Activated CD8-positive, alpha-beta memory T cell treated with anti-CD3 and anti-CD28 coated beads, Interleukin-2, amount 10 ng/mL, durations not matched to agents 7 days and 5 days (primary cell): ENCODE measurements at regions not wholly inside any gene's neighbourhood (a gene's known extent, or its start where the extent isn't known, plus 50 kb on each side); places are given as distances from the start of the nearest gene placed in this dataset.

Experiments used
- ATAC-seq: fragments of 150-1000 bp; cut with Tn5 transposase; one replicate; pipeline ENCODE4 v1.10.0; 2021; ENCODE audit warnings: moderate library complexity
- CTCF ChIA-PET: fragments of 350-600 bp; sonication (Branson Sonifier 250); formaldehyde crosslinking; loops from one replicate; lab custom pipeline; 2021; ENCODE audit warnings: antibody characterized with exemption; lab: Charles Lee
- DNase-seq: peaks from one replicate; pipeline ENCODE4 v3.0.0-alpha.2; 2020
- H3K27ac Mint-ChIP-seq: one replicate; pipeline ENCODE4 v1.8.0; 2021; ENCODE audit warnings: mild to moderate bottlenecking, mixed read lengths
- H3K27me3 Mint-ChIP-seq: one replicate; pipeline ENCODE4 v1.8.0; 2021; ENCODE audit warnings: mixed read lengths
- H3K36me3 Mint-ChIP-seq: one replicate; pipeline ENCODE4 v1.8.0; 2021; ENCODE audit warnings: mild to moderate bottlenecking, mixed read lengths
- H3K4me1 Mint-ChIP-seq: one replicate; pipeline ENCODE4 v1.8.0; 2021; ENCODE audit warnings: mixed read lengths
- H3K4me3 Mint-ChIP-seq: one replicate; pipeline ENCODE4 v1.8.0; 2021; ENCODE audit warnings: mild to moderate bottlenecking, moderate library complexity, mixed read lengths
- H3K9me3 Mint-ChIP-seq: one replicate; pipeline ENCODE4 v1.8.0; 2022; ENCODE audit warnings: low read depth, mixed read lengths

GRCh38 chr11:11789735-11790369 is 51.9 kb upstream of the USP47 start:
- H3K4me1 Mint-ChIP-seq = peaks cover 12% of the 10 kb centered on the region
- no peak for DNase-seq

GRCh38 chr11:11788063-11788710 is 53.6 kb upstream of the USP47 start:
- H3K27ac Mint-ChIP-seq = no peak overlapping the region
- CTCF ChIA-PET = interaction anchor here (0.8 to 3.1 kb wide), 25 partner anchors 10 to 996 kb away, joined by 3 to 37 read pairs (median 4); no protein-coding TSS in a partner anchor

More at GRCh38 chr11:11789735-11790369, 51.9 kb upstream of the USP47 start:
- Mint-ChIP-seq H3K4me3 (no peak overlapping the region), H3K27ac (no peak overlapping the region), H3K9me3 (no peaks in the 10 kb centered on the region), H3K27me3 (peaks cover 19% of the 10 kb centered on the region), H3K36me3 (no peaks in the 10 kb centered on the region)
- ATAC-seq = no peak
- CTCF ChIA-PET = no interaction called here

GRCh38 chr11:11787305-11788062 is 54.3 kb upstream of the USP47 start:
- Mint-ChIP-seq H3K27ac (no peak overlapping the region), H3K9me3 (no peaks in the 10 kb centered on the region), H3K4me1 (peaks cover 12% of the 10 kb centered on the region), H3K4me3 (no peak overlapping the region), H3K36me3 (no peaks in the 10 kb centered on the region), H3K27me3 (peaks cover 19% of the 10 kb centered on the region)
- CTCF ChIA-PET = interaction anchor here (0.6 to 3.1 kb wide), 29 partner anchors 11 to 1367 kb away, joined by 3 to 37 read pairs (median 3); no protein-coding TSS in a partner anchor
- peak; percentile 85 for ATAC-seq
- DNase-seq = peak; percentile 73

More at GRCh38 chr11:11788063-11788710, 53.6 kb upstream of the USP47 start:
- no peaks in the 10 kb centered on the region for H3K9me3 Mint-ChIP-seq
- H3K27me3 Mint-ChIP-seq = peaks cover 19% of the 10 kb centered on the region
- DNase-seq = no peak
- H3K4me1 Mint-ChIP-seq = peaks cover 12% of the 10 kb centered on the region
- no peaks in the 10 kb centered on the region for H3K36me3 Mint-ChIP-seq
- H3K4me3 Mint-ChIP-seq = no peak overlapping the region
- peak; percentile 53 for ATAC-seq

- no peak for ATAC-seq
- Mint-ChIP-seq H3K4me3 (no peak overlapping the region), H3K27ac (no peak overlapping the region)
Observed at GRCh38 chr11:11786771-11787170, 55.0 kb upstream of the USP47 start.

GRCh38 chr11:11786234-11786633 is 55.5 kb upstream of the USP47 start:
- H3K4me3 Mint-ChIP-seq = no peak overlapping the region
- H3K4me1 Mint-ChIP-seq = peaks cover 12% of the 10 kb centered on the region
- H3K9me3 Mint-ChIP-seq = no peaks in the 10 kb centered on the region
- no peak for DNase-seq
- no peak overlapping the region for H3K27ac Mint-ChIP-seq
- ATAC-seq = no peak
- no peaks in the 10 kb centered on the region for H3K36me3 Mint-ChIP-seq
- CTCF ChIA-PET = interaction anchor here (1.6 to 3.1 kb wide), 2 partner anchors 258 to 994 kb away, joined by 3 to 12 read pairs; no protein-coding TSS in a partner anchor
- peaks cover 25% of the 10 kb centered on the region for H3K27me3 Mint-ChIP-seq

More at GRCh38 chr11:11786771-11787170, 55.0 kb upstream of the USP47 start:
- DNase-seq = no peak
- H3K36me3 Mint-ChIP-seq = no peaks in the 10 kb centered on the region
- CTCF ChIA-PET = interaction anchor here (0.8 to 3.1 kb wide), 17 partner anchors 11 to 994 kb away, joined by 3 to 37 read pairs (median 4); no protein-coding TSS in a partner anchor
- peaks cover 12% of the 10 kb centered on the region for H3K4me1 Mint-ChIP-seq
- no peaks in the 10 kb centered on the region for H3K9me3 Mint-ChIP-seq
- peaks cover 23% of the 10 kb centered on the region for H3K27me3 Mint-ChIP-seq

- Mint-ChIP-seq H3K27ac (no peak overlapping the region), H3K9me3 (no peaks in the 10 kb centered on the region), H3K4me3 (no peak overlapping the region), H3K27me3 (peaks cover 40% of the 10 kb centered on the region), H3K4me1 (peaks cover 10% of the 10 kb centered on the region), H3K36me3 (no peaks in the 10 kb centered on the region)
- DNase-seq = no peak
- CTCF ChIA-PET = no interaction called here
- no peak for ATAC-seq
Observed at GRCh38 chr11:11782532-11783110, 59.2 kb upstream of the USP47 start.

GRCh38 chr11:11780858-11781257 is 60.9 kb upstream of the USP47 start:
- Mint-ChIP-seq H3K36me3 (no peaks in the 10 kb centered on the region), H3K4me1 (no peaks in the 10 kb centered on the region), H3K27me3 (peaks cover 46% of the 10 kb centered on the region), H3K4me3 (no peak overlapping the region), H3K9me3 (no peaks in the 10 kb centered on the region), H3K27ac (no peak overlapping the region)
- DNase-seq (no peak), ATAC-seq (no peak)
- CTCF ChIA-PET = no interaction called here

GRCh38 chr11:11779975-11780374 is 61.8 kb upstream of the USP47 start:
- Mint-ChIP-seq H3K4me1 (no peaks in the 10 kb centered on the region), H3K4me3 (no peak overlapping the region), H3K27ac (no peak overlapping the region), H3K27me3 (peaks cover 52% of the 10 kb centered on the region), H3K9me3 (no peaks in the 10 kb centered on the region), H3K36me3 (no peaks in the 10 kb centered on the region)
- ATAC-seq (no peak), DNase-seq (no peak)
- CTCF ChIA-PET = no interaction called here

- ATAC-seq = no peak
Observed at GRCh38 chr11:11777897-11778296, 63.9 kb upstream of the USP47 start.

GRCh38 chr11:11776714-11777113 is 65.1 kb upstream of the USP47 start:
- Mint-ChIP-seq H3K27me3 (peaks cover 41% of the 10 kb centered on the region), H3K27ac (no peak overlapping the region), H3K9me3 (no peaks in the 10 kb centered on the region), H3K36me3 (no peaks in the 10 kb centered on the region), H3K4me3 (no peak overlapping the region), H3K4me1 (no peaks in the 10 kb centered on the region)
- CTCF ChIA-PET = interaction anchor here (0.5 to 1.3 kb wide), 3 partner anchors 11 to 777 kb away, joined by 3 read pairs; no protein-coding TSS in a partner anchor
- DNase-seq (no peak), ATAC-seq (no peak)

More at GRCh38 chr11:11777897-11778296, 63.9 kb upstream of the USP47 start:
- no peak overlapping the region for H3K4me3 Mint-ChIP-seq
- no peaks in the 10 kb centered on the region for H3K36me3 Mint-ChIP-seq
- H3K9me3 Mint-ChIP-seq = no peaks in the 10 kb centered on the region
- no peak for DNase-seq
- no peaks in the 10 kb centered on the region for H3K4me1 Mint-ChIP-seq
- H3K27ac Mint-ChIP-seq = no peak overlapping the region
- H3K27me3 Mint-ChIP-seq = peaks cover 48% of the 10 kb centered on the region
- CTCF ChIA-PET = no interaction called here

GRCh38 chr11:11774928-11775327 is 66.8 kb upstream of the USP47 start:
- DNase-seq = no peak
- Mint-ChIP-seq H3K27ac (no peak overlapping the region), H3K4me3 (no peak overlapping the region), H3K27me3 (peaks cover 42% of the 10 kb centered on the region), H3K36me3 (no peaks in the 10 kb centered on the region), H3K4me1 (no peaks in the 10 kb centered on the region), H3K9me3 (no peaks in the 10 kb centered on the region)
- CTCF ChIA-PET = no interaction called here
- no peak for ATAC-seq

GRCh38 chr11:11772865-11773515 is 68.8 kb upstream of the USP47 start:
- Mint-ChIP-seq H3K27ac (no peak overlapping the region), H3K4me1 (no peaks in the 10 kb centered on the region), H3K9me3 (no peaks in the 10 kb centered on the region), H3K36me3 (no peaks in the 10 kb centered on the region), H3K4me3 (no peak overlapping the region), H3K27me3 (peaks cover 38% of the 10 kb centered on the region)
- no peak for DNase-seq
- ATAC-seq = no peak
- CTCF ChIA-PET = no interaction called here
